NB4 (cell line): ENCODE measurements at regions not wholly inside any gene's neighbourhood (a gene's known extent, or its start where the extent isn't known, plus 50 kb on each side); places are given as distances from the start of the nearest gene placed in this dataset.

ENCODE experiments used
- DNase-seq: peaks from one replicate; pipeline ENCODE4 v3.0.0; 2010; ENCODE audit warnings: low read depth
- H3K4me3 ChIP-seq: one replicate; pipeline ENCODE4 v1.5.1; 2011; ENCODE audit warnings: mild to moderate bottlenecking, low read depth, low read length, moderate library complexity
- MAX ChIP-seq: IDR thresholded peaks from 2 replicates; pipeline ENCODE4 v1.6.1; 2011; ENCODE audit warnings: low read depth, low read length
- MYC ChIP-seq: IDR thresholded peaks from 2 replicates; pipeline ENCODE4 v1.6.1; 2011; ENCODE audit warnings: low read depth, low read length
- POLR2A ChIP-seq: IDR thresholded peaks from 2 replicates; pipeline ENCODE4 v1.6.1; 2011; ENCODE audit warnings: mild to moderate bottlenecking; ENCODE audit not compliant: insufficient read length; ENCODE audit errors: extremely low read depth
- TF ChIP-seq, protein P1 (sequence below): IDR thresholded peaks from one replicate; pipeline ENCODE4 v1.5.1; 2012; ENCODE audit warnings: low read depth, low read length

GRCh38 chr2:18924886-18925285 is 335.5 kb upstream of the NT5C1B start:
- H3K4me3 ChIP-seq: no peak overlapping the region
- TF ChIP-seq MYC: no peak
- TF ChIP-seq POLR2A: no peak
- TF ChIP-seq, protein P1, sequence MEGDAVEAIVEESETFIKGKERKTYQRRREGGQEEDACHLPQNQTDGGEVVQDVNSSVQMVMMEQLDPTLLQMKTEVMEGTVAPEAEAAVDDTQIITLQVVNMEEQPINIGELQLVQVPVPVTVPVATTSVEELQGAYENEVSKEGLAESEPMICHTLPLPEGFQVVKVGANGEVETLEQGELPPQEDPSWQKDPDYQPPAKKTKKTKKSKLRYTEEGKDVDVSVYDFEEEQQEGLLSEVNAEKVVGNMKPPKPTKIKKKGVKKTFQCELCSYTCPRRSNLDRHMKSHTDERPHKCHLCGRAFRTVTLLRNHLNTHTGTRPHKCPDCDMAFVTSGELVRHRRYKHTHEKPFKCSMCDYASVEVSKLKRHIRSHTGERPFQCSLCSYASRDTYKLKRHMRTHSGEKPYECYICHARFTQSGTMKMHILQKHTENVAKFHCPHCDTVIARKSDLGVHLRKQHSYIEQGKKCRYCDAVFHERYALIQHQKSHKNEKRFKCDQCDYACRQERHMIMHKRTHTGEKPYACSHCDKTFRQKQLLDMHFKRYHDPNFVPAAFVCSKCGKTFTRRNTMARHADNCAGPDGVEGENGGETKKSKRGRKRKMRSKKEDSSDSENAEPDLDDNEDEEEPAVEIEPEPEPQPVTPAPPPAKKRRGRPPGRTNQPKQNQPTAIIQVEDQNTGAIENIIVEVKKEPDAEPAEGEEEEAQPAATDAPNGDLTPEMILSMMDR: no peak
- TF ChIP-seq MAX: no peak
- no peak for DNase-seq

DNA sequence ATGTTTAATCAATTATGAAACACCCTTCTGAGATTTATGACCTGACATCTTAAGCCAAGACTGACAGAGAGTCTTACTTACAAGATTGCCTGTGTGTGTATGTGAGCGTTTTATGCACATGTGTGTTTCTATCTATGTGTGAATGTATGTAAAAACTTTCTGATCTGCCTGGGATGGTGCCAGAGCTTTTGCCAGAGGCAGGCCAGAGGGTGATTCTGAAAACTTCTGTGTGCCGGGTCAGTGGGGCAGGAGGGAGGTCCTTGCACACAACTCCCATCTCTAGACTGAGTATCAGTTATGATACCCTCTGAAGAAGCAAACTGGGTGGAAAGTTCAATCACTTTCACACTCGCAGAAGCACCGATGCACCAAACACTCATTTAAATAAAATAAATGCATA is 335.0 kb upstream of the NT5C1B start:
- no peak for TF ChIP-seq POLR2A
- TF ChIP-seq, protein P1: no peak
- TF ChIP-seq MAX: no peak
- TF ChIP-seq MYC: no peak
- DNase-seq: no peak
- H3K4me3 ChIP-seq: no peak overlapping the region

GRCh38 chr2:18922276-18922675 is 332.9 kb upstream of the NT5C1B start:
- TF ChIP-seq POLR2A (no peak), MYC (no peak)
- TF ChIP-seq, protein P1: no peak
- H3K4me3 ChIP-seq: no peak overlapping the region
- DNase-seq: no peak

DNA sequence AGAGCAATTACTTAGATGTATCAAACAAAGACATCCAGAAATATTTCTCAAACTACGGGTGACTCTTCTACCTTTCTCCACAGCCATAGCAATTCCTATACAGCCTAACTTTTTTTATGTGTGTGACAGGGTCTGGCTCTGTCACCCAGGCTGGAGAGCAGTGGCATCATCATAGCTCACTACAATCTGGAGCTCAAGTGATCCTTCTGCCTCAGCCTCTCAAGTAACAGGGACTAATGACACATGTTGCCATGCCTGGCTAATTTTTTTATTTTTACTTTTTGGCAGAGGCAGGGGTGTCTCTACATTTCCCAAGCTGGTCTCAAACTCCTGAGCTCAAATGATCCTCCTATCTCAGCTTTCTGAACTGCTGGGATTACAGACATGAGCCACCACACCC is 328.9 kb upstream of the NT5C1B start:
- no peak for DNase-seq
- no peak overlapping the region for H3K4me3 ChIP-seq
- TF ChIP-seq MYC (no peak), POLR2A (no peak), MAX (no peak)
- TF ChIP-seq, protein P1: no peak

GRCh38 chr2:18915227-18915626 is 325.9 kb upstream of the NT5C1B start:
- no peak overlapping the region for H3K4me3 ChIP-seq
- no peak for DNase-seq
- TF ChIP-seq MAX (no peak), MYC (no peak), POLR2A (no peak)
- TF ChIP-seq, protein P1: no peak

DNA sequence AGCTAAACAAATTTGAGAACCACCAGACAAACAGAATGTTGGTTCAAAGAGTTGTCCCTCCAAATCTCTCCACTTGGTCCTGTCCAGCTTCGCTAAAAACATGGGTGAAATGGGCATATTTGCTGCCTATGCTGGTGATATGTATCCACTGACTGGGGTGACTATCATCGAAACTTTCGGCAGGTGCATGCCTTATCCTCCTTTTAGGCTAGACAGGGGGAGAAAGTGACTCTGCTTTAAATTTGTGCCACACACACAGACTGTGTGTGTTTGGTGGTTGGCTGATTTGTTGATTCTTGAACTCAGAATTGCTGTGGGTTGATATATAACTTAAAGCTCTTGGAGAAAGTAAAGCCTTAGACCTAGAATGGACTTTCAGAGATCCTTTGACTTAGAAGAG is 324.1 kb upstream of the NT5C1B start:
- TF ChIP-seq, protein P1: no peak
- TF ChIP-seq MAX (no peak), POLR2A (no peak)
- no peak overlapping the region for H3K4me3 ChIP-seq
- no peak for DNase-seq
